KBM-7 (cell line): ENCODE measurements at regions not wholly inside any gene's neighbourhood (a gene's known extent, or its start where the extent isn't known, plus 50 kb on each side); places are given as distances from the start of the nearest gene placed in this dataset.

Experiments used
- DNase-seq: peaks from one replicate; pipeline ENCODE4 v3.0.0-alpha.2; 2015
- in situ Hi-C: fragments of 300-500 bp; cut with MboI; formaldehyde crosslinking; loops from 2 replicates; pipeline ENCODE4 v1.14.3; 2020; ENCODE audit warnings: low sequenced_read_pairs, low pct_unique_long_range_greater_than_20kb, mixed read lengths

- DNase-seq: no peak
- in situ Hi-C loops: no loop called here
These were observed 445.2 kb upstream of the FZD8 start for GRCh38 chr10:36087006-36088005.

DNA sequence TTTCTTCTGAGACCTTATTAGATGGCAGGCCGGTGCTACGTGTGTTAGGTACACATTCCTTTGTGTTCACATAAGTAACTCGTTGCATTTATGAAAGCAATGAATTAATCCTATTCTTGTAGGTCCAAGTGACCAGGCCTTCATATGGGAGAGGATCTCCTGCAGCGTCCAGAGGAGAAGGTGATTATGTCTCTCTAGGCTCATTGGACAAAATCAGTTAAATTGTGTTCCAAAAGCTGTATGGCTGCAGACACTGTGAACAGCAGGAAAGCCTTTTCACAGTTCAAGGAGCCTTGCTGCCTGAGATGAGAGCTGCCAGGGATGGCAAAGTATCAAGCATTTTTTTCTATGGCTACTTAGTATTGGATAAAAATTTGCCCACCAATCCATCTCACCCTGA is 433.1 kb upstream of the FZD8 start:
- in situ Hi-C loops: no loop called here
- DNase-seq: no peak

DNA sequence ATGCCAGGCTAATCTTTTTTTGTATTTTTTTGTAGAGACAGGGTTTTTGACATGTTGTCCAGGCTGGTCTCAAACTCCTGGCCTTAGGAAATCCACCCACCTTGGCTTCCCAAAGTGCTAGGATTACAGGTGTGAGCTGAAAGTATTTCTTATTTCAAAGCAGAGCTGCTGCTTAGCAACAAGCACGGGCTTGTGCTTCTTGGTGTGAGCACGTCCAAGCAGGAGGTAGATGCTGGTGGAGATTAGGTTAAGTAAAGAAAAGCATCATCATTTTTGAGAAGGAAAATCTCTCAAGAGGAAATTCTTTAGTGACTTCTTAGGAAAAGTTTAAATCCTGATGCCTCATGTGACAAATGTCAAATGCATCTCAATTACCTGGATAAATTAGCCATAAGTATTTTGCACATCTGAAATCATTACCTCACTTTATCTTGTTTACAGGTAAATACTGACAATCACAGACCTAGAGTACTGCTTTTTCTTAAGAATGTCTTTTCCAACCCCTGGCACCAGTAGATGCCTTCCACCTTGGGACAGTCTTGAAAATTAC is 431.8 kb upstream of the FZD8 start:
- in situ Hi-C loops: no loop called here
- DNase-seq: no peak

DNA sequence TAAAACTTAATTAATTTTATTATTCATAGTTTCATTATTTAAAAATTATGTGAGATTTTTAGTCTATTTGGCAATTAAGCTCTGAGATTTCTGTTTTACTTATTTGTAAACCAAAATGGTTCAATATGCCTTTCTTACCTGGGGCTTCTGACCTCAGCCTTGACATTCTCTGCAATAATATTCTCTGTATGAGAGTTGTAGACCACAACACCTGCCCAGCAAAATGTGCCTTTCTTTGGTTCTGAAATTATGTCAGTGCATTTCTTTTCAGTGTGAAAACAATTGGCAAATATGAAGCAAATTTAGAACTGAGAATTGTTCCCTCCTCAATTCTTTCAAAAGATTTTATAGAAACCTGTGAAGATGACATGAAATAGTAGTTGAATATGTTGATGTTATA is 426.4 kb upstream of the FZD8 start:
- in situ Hi-C loops: no loop called here
- no peak for DNase-seq

GRCh38 chr10:36067748-36068147 is 425.7 kb upstream of the FZD8 start:
- DNase-seq: no peak
- in situ Hi-C loops: no loop called here

- in situ Hi-C loops: no loop called here
- DNase-seq: no peak
These were observed 424.8 kb upstream of the FZD8 start for GRCh38 chr10:36066850-36067249.

DNA sequence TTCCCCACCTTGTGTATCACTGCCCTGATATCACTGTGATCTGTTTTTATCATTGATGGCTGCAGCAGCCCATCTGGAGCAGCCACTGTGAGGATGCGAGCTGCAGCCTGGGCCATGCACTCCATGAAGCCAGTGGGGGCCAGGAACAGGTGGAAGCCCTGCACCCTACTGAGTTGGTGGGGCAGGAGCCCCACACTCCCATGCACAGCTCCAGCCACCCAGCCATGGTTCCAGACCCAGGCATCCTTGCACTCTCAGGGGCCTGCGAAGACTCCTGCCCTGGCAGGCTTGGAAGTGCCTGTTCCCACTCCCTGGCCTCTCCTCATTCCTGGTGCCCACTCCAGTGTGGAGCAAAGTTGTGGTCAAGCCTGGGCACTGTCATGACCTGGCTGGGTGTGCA is 424.0 kb upstream of the FZD8 start:
- DNase-seq: no peak
- in situ Hi-C loops: no loop called here

DNA sequence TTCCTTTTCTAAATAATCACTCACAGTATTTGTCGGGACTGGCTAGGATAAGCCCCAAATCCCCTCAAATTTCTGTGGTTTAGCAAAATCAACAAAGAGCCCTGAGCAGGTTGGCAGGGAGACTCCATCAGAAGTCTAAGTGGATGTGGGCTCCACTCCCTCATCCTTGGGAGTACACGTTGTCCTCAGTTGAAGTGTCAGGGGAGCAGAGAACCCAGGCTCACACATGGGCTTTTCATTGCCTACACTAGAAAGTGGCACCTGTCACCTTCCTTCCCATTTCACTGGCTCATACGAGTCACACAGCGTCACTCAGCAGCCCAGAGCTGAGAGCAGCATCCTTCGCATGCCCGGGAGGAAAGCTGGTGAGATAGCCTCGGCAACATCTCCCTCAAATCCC is 421.3 kb upstream of the FZD8 start:
- in situ Hi-C loops: no loop called here
- DNase-seq: no peak

DNA sequence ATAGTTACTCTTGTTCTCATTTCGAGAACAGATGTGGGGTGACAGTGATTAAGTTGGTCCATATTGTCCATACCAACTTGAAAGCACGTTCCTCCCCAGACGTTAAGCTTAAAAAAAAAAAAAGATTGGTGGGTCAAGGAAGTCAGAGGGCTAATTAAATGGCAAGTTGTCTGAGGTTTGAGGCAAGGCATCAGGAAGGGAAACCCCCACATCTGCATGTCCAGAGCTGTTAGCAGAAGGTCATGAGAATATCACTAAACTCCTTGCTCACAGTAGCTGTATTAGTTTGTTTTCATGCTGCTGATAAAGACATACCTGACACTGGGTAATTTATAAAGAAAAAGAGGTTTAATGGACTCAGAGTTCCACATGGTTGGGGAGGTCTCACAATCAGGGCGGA is 415.6 kb upstream of the FZD8 start:
- no peak for DNase-seq
- in situ Hi-C loops: no loop called here

- DNase-seq: no peak
- in situ Hi-C loops: no loop called here
These were observed 415.1 kb upstream of the FZD8 start for GRCh38 chr10:36057180-36057579.

DNA sequence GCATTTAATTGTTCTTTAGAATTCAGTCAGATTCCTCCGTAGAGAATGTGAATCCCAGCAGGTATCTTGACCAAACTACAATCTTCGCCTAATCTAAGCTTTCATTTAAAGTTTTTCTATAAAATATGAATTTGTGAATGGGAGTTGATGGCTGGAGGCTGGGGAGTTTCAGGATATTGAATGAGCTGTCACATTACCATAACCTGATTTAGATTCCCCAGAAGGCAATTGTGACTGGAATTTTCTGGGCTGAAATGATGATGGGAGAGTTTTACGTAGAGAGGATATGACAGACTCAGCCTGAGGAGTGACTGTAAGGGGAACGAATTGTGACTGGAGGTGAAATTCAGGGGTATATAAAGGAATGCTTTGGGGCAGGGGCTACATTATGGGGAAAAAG is 411.7 kb upstream of the FZD8 start:
- in situ Hi-C loops: no loop called here

GRCh38 chr10:36053271-36053670 is 411.2 kb upstream of the FZD8 start:
- DNase-seq: no peak
- in situ Hi-C loops: no loop called here

More for the DNA sequence above, 411.7 kb upstream of the FZD8 start:
- DNase-seq: no peak

GRCh38 chr10:36051500-36051991 is 409.4 kb upstream of the FZD8 start:
- no peak for DNase-seq
- in situ Hi-C loops: no loop called here

- in situ Hi-C loops: no loop called here
- no peak for DNase-seq
These were observed 408.8 kb upstream of the FZD8 start for GRCh38 chr10:36050763-36051499.

- in situ Hi-C loops: no loop called here
- DNase-seq: no peak
These were observed 406.7 kb upstream of the FZD8 start for GRCh38 chr10:36048780-36049179.

- no peak for DNase-seq
These were observed 406.1 kb upstream of the FZD8 start for GRCh38 chr10:36048236-36048635.

GRCh38 chr10:36042135-36042534 is 400.0 kb upstream of the FZD8 start:
- in situ Hi-C loops: no loop called here
- DNase-seq: no peak

More at GRCh38 chr10:36048236-36048635, 406.1 kb upstream of the FZD8 start:
- in situ Hi-C loops: no loop called here

- no peak for DNase-seq
- in situ Hi-C loops: no loop called here
These were observed 396.3 kb upstream of the FZD8 start for GRCh38 chr10:36038316-36038955.

DNA sequence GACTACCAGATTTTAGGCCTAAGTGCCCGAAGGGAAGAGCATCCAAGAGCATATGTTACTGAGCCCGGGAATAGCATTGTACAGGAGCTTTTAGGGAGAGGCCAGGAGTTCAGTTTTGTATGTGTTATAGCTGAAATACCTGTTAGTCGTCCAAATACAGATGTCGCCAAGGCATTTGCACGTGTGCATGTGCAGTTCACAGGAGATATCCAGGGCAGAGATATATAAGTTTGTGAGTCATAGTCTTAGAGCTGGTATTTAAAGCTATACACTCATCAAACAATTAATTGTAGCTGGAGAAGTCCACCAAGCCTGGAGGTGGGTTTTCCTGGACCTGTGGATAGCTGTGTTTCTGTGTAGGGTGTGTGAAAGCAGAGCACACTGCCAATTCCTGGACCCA is 394.0 kb upstream of the FZD8 start:
- DNase-seq: no peak
- in situ Hi-C loops: no loop called here
